Vagina (tissue), 2 donors: ENCODE measurements at regions not wholly inside any gene's neighbourhood (a gene's known extent, or its start where the extent isn't known, plus 50 kb on each side); places are given as distances from the start of the nearest gene placed in this dataset.

Experiments
- CTCF ChIP-seq, 3 experiments: fragments of 450-650 bp in 2 of 3; fragments of 200-600 bp in 1 of 3; sonication (generic) in 1 of 3; IDR thresholded peaks; one replicate each; pipeline ENCODE4 v1.5.1; 2017 to 2019; ENCODE audit warnings: antibody characterized with exemption in 3 of 3, mild to moderate bottlenecking in 2 of 3, moderate library complexity in 2 of 3
- POLR2AphosphoS5 ChIP-seq, 2 donors: sonication (generic); formaldehyde crosslinking; IDR thresholded peaks; one replicate each; pipeline ENCODE4 v1.9.0; 2017; ENCODE audit warnings: antibody characterized with exemption in 2 of 2, mild to moderate bottlenecking in 2 of 2, low read depth in 1 of 2; ENCODE audit not compliant: insufficient read depth in 1 of 2

GRCh38 chr5:54894957-54895815 is 90.2 kb downstream of the ESM1 start:
- TF ChIP-seq CTCF (IDR thresholded peaks at IDR 0.05), result no peak
- TF ChIP-seq POLR2AphosphoS5 (IDR thresholded peaks at IDR 0.05; ENCODE audit: insufficient read depth in 1 of 2, low read depth in 1 of 2), result no peak
